GM20000 (cell line): ENCODE measurements at regions not wholly inside any gene's neighbourhood (a gene's known extent, or its start where the extent isn't known, plus 50 kb on each side); places are given as distances from the start of the nearest gene placed in this dataset.
"Not testable (repeated sequence)": the region's sequence is repeated elsewhere in the genome, so short reads cannot be mapped to it uniquely, and the experiment has no call there.

ENCODE experiments used
- DNase-seq: peaks from one replicate; pipeline ENCODE4 v3.0.0; 2012; ENCODE audit warnings: low spot score
- TF ChIP-seq, protein P1 (sequence below): IDR thresholded peaks from 2 replicates; pipeline ENCODE4 v1.5.1; 2012; ENCODE audit warnings: mild to moderate bottlenecking, control low read depth; ENCODE audit errors: extremely low read depth, missing control alignments

DNA sequence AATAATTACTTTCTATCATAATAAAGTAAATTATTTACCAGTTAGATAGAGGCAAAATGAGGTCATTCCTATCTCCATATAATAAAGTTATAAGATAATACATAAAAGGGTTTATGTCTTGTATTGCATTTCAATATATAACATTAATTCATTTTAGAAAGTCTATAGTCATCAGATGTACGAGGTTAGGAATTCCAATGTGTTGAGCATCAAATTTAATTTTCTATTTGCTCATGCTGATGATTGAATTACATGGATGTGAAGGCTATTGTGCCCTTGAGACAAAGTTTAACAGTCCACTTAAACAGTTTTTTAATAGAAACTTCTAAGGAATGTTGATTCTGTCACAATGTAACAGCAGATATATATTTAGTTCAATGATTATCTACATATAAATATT is 678.3 kb upstream of the LRRN3 start:
- TF ChIP-seq, protein P1, sequence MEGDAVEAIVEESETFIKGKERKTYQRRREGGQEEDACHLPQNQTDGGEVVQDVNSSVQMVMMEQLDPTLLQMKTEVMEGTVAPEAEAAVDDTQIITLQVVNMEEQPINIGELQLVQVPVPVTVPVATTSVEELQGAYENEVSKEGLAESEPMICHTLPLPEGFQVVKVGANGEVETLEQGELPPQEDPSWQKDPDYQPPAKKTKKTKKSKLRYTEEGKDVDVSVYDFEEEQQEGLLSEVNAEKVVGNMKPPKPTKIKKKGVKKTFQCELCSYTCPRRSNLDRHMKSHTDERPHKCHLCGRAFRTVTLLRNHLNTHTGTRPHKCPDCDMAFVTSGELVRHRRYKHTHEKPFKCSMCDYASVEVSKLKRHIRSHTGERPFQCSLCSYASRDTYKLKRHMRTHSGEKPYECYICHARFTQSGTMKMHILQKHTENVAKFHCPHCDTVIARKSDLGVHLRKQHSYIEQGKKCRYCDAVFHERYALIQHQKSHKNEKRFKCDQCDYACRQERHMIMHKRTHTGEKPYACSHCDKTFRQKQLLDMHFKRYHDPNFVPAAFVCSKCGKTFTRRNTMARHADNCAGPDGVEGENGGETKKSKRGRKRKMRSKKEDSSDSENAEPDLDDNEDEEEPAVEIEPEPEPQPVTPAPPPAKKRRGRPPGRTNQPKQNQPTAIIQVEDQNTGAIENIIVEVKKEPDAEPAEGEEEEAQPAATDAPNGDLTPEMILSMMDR = no peak
- no peak for DNase-seq

DNA sequence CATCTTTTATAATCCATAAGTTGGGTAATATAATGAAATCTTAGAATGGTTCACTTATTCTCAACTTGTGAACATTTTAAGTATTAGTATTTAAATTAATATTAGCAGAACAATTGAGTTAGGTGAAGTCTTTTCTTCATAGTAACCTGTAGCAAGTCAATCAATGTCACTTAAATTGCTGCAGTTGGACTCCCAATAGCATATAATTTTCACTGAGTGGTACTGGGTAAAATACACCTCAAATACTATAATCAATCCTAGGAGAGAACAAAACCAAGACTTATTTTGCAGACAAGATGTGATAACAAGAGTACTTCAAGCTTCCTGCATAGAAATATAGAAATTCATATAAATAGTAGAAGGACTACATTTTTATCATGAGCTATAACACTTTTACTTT is 677.9 kb upstream of the LRRN3 start:
- TF ChIP-seq, protein P1 = no peak
- no peak for DNase-seq

DNA sequence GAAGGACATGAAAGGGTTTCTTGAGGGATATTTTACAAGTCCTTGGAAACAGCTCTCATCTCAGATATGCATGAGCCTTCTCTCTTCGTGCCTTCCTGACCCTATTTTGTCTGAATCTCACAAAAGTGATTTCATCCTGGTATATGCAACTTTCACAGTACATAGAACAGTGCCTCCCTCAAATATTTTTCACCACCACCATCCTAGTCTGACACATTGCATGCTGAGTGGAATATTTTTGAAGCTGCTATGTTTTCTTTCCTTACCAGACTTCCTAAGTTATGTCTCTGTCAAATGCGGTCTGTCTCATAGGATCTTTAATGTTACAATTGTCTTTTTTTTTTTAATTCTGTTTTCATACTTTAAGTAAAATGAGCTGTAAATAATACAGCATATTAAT is 673.3 kb upstream of the LRRN3 start:
- DNase-seq = no peak
- TF ChIP-seq, protein P1 = no peak

DNA sequence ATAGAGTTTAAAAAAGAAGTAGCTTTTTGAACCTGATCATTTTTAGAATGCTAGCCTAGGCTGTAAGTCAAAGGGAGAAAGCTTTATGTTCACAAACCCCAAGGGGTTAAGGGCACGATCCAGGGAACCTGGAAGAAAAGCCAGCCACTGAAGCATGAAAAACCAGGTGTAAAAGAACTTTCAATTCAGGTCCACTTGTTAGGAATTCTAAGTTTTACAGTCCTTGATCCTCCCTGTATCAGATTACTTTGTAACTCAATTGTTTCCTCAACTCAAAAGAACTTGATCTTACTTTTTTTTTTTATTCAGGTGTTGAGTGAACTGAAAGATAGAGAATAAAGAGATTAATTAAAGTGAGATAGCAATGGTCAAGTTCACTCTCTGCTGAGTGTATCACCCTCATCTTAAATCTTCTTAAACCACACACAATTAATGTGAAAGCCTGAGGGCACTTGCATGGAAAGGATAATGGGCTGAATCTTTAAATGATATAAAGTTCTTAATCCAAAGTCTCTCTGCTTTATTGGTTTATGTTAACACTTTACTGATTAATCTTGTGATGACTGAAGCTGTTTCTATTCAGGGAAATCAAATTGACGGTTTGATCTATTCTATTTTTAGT is 672.2 kb upstream of the LRRN3 start:
- TF ChIP-seq, protein P1 = no peak
- DNase-seq = no peak

DNA sequence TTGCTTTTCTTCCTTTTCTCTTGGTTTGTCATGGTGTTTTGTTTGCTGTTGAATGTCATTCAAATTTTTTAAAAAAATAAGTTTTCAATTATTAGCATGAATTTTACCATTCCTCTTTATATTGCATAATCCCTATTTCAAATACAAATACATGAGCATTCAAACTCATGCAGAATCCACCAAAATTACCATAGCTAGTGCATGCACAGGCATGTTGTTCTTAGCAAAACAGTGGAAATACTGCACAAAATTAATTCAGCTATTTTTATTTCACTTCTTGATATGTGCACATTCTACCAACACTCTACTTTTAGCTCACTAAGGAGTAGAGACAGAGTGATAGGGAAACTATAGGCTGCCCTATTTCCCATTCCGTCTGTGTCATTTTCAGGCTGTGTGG is 670.1 kb upstream of the LRRN3 start:
- TF ChIP-seq, protein P1 = no peak
- no peak for DNase-seq

DNA sequence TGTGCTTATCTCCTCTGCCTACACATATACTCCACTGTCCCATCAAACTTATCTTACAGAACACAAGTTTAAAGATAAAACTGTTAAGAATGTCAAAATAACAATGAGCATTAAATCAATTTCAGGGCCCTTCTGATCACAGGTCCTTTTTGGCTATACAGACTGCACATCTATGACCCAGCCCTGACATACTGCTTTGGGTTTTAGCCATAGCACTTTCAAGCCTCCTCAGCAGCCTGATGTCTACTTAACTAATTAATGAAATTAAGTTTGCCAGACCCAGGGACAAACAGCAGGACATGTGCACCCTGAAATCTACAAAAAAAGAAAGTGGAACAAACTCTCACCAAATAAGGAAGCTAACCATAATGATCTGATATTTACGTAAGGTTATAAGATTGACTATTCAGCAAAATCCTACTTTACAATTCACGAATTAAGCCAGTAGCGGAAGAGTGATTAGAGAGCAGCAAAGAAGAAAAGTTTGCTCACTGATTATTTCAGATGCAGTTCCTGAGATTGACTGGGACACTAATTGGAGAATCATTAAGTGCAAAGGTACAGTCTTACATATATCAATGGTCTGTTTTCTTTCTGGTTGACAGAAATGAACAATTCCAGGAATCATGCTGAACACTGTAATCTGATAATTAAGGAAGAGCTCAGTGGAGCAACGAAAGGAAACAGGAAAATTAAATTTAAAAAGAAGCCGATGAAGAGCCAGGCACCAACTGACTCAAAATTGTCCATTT is 669.3 kb upstream of the LRRN3 start:
- no peak for DNase-seq
- TF ChIP-seq, protein P1 = no peak

DNA sequence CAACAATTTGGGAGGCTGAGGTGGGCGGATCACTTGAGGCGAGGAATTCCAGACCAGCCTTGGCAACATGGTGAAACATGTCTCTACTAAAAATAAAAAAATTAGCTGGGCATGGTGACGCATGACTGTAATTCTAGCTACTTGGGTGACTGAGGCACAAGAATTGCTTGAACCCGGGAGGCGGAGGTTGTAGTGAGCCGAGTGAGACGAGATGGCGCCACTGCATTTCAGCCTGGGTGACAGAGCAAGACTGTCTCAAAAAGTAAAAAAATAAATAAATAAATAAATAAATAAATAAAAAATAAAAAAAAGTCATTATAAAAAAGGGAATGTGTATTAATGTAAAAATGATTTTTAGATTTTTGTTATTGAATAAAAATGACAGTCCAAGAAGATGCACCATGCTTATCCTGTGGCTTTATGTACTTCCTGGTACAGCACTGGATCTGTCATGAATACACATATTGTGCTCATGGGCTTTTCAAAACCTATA is 658.8 kb upstream of the LRRN3 start:
- TF ChIP-seq, protein P1 = no peak
- no peak for DNase-seq

DNA sequence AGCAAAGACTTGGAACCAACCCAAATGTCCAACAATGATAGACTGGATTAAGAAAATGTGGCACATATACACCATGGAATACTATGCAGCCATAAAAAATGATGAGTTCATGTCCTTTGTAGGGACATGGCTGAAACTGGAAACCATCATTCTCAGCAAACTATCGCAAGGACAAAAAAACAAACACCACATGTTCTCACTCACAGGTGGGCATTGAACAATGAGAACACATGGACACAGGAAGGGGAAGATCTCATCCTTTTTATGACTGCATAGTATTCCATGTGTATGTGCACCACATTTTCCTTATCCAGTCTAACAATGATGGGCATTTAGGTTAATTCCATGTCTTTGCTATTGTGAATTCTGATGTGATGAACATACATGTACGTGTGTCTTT is 652.0 kb upstream of the LRRN3 start:
- not testable (repeated sequence) for DNase-seq
